ES-I3 (cell line): ENCODE measurements at regions not wholly inside any gene's neighbourhood (a gene's known extent, or its start where the extent isn't known, plus 50 kb on each side); places are given as distances from the start of the nearest gene placed in this dataset.

Source experiments
- H3K36me3 ChIP-seq: 2 replicates; pipeline ENCODE4 v1.6.1; 2013; ENCODE audit warnings: mild to moderate bottlenecking, low read length, control low read depth, moderate library complexity; ENCODE audit not compliant: insufficient read depth
- H3K4me1 ChIP-seq: 2 replicates; pipeline ENCODE4 v1.6.1; 2013; ENCODE audit warnings: mild to moderate bottlenecking, control low read depth, low read length; ENCODE audit not compliant: insufficient read depth
- H3K9ac ChIP-seq: 2 replicates; pipeline ENCODE4 v1.6.1; 2013; ENCODE audit warnings: low read depth, mild to moderate bottlenecking, low read length, moderate library complexity
- H3K9me3 ChIP-seq: 2 replicates; pipeline ENCODE4 v1.6.1; 2013; ENCODE audit warnings: mild to moderate bottlenecking, low read length, moderate library complexity; ENCODE audit not compliant: control insufficient read depth, insufficient read depth

GRCh38 chr3:40623567-40623966, 98.8 kb downstream of the ZNF621 start:
- H3K9me3 ChIP-seq, result peaks cover 4% of the 10 kb centered on the region; the same call in 1 of the 2 replicates
- no peaks in the 10 kb centered on the region for H3K36me3 ChIP-seq
- H3K4me1 ChIP-seq, result 0 out of 2 replicates have a peak, but pooled peaks cover 4% of the 10 kb centered on the region
- H3K9ac ChIP-seq, result no peak overlapping the region

GRCh38 chr3:40624189-40624769, 99.5 kb downstream of the ZNF621 start:
- no peak overlapping the region for H3K9ac ChIP-seq
- H3K9me3 ChIP-seq, result peaks cover 4% of the 10 kb centered on the region; the same call in 1 of the 2 replicates
- 0 out of 2 replicates have a peak, but pooled peaks cover 4% of the 10 kb centered on the region for H3K4me1 ChIP-seq
- no peaks in the 10 kb centered on the region for H3K36me3 ChIP-seq

- Histone ChIP-seq H3K4me1 (no peaks in the 10 kb centered on the region), H3K9ac (no peak overlapping the region), H3K9me3 (peaks cover 9% of the 10 kb centered on the region), H3K36me3 (no peaks in the 10 kb centered on the region)
Measured at GRCh38 chr3:40627095-40627494, 102.3 kb downstream of the ZNF621 start.

- Histone ChIP-seq H3K36me3 (no peaks in the 10 kb centered on the region), H3K9me3 (peaks cover 9% of the 10 kb centered on the region), H3K9ac (no peak overlapping the region), H3K4me1 (no peaks in the 10 kb centered on the region)
Measured at GRCh38 chr3:40628984-40629383, 104.2 kb downstream of the ZNF621 start.

DNA sequence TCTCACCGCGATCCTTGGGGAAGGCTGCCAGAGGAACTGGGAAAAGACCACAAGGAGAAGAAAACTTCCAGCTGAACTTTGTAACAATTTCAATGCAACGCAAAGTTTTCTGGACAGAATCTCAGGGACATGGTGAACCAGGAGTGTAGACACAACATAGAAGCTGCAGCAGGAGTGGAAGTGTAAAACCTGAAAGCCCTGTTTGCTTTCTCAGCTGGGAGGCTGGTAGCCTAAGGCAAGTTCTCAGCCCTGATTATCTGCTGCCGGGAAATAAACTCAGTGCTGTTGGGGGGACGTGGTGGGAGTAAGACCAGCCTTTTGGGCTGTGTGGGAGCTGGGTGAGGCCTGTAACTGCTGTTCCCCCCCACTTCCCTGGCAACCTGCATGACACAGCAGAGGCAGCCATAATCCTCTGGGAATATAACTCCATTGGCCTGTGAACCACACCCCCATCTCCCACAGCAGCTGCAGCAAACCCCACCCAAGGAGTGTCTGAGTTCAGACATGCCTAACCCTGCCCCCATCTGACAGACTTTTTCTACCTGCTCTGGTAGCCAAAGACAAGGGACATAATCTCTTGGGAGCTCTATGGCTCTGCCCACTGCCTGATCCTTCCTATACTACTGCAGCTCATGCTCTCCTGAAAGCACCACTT, 106.7 kb downstream of the ZNF621 start:
- Histone ChIP-seq H3K36me3 (no peaks in the 10 kb centered on the region), H3K4me1 (no peaks in the 10 kb centered on the region), H3K9ac (no peak overlapping the region), H3K9me3 (peaks cover 9% of the 10 kb centered on the region)

- no peaks in the 10 kb centered on the region for H3K9me3 ChIP-seq
- H3K4me1 ChIP-seq, result no peaks in the 10 kb centered on the region
Measured at GRCh38 chr3:40637906-40638305, 113.1 kb downstream of the ZNF621 start.

DNA sequence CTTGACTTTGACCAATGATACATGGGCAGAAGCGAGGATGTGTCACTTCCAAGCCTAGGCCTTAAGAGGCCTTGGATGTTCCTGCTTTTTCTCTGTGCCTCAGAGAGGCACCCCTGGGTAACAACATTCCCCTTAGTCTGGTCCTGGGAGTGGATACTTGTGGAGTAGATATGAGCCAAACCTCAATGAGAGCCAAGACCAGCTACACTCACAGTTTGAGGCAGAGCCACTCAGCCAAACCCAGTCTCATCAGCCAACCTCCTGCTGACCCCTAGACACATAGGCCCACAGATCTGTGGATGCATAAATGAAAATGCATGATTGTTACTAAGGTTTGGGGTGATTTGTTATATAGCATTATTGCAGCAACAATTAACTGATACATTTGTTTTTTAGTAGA, 114.2 kb downstream of the ZNF621 start:
- no peaks in the 10 kb centered on the region for H3K9me3 ChIP-seq
- H3K9ac ChIP-seq, result no peak overlapping the region
- no peaks in the 10 kb centered on the region for H3K4me1 ChIP-seq
- no peaks in the 10 kb centered on the region for H3K36me3 ChIP-seq

More at GRCh38 chr3:40637906-40638305, 113.1 kb downstream of the ZNF621 start:
- H3K9ac ChIP-seq, result no peak overlapping the region
- no peaks in the 10 kb centered on the region for H3K36me3 ChIP-seq

DNA sequence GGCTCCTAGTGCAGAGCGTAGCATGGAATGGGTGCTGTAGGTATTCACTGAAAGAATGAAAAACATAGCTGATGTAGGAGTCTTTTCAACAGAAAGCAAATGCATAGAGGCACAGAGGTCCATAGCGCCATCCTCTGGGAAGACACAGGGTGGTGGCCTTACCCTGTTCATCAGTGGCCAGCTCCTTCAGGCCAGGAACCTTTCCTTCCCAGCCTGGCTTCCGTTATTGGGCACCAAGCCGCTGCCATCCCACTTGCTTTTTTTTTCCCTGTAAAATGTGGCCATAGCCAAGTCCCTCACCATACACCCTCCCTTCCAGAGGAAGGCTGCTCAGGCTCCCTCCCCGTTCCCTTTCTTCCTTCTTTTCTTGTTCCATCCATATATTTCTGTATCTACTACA, 118.1 kb downstream of the ZNF621 start:
- H3K9ac ChIP-seq, result no peak overlapping the region
- H3K9me3 ChIP-seq, result no peaks in the 10 kb centered on the region
- H3K36me3 ChIP-seq, result no peaks in the 10 kb centered on the region
- H3K4me1 ChIP-seq, result no peaks in the 10 kb centered on the region

DNA sequence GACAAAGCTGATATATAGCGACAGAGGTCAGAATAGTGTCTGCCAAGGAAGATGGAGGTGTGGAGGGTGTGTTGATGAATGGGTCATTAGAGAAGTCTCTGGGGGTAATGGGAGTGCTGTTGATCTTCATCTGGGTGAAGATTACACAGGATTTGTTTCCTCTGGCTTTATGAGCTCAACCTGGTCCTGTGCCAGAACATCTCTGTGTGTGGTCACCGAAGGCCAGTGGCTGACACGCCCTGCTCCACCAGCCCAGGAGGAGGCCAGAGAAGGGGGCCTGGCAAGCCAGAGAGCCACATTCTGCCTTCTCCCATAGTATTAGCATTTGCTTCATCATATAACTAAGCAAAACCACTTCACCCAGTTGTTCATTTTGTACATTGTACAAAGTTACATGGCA, 121.1 kb downstream of the ZNF621 start:
- Histone ChIP-seq H3K9me3 (no peaks in the 10 kb centered on the region), H3K9ac (no peak overlapping the region), H3K4me1 (no peaks in the 10 kb centered on the region), H3K36me3 (no peaks in the 10 kb centered on the region)

DNA sequence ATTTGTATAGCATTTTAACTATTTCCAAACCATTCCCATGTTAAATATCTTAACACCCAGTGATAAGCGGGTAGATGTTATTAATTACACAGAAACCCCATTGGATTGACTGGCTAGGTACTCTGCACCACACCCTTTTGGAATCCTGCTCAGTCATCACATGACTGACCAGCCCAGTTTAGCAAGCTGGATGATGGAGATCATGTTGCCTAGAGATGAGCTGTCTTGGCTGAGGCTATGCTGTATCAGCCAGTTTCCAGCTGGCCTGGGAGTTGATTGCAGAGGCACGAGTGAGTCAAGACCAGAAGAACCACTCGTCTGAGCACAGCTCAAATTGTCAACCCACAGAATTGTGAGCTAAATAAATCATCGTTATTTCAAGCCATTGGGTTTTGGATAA, 124.6 kb downstream of the ZNF621 start:
- Histone ChIP-seq H3K9me3 (no peaks in the 10 kb centered on the region), H3K9ac (no peak overlapping the region), H3K4me1 (no peaks in the 10 kb centered on the region)

GRCh38 chr3:40652072-40652471, 127.3 kb downstream of the ZNF621 start:
- Histone ChIP-seq H3K4me1 (no peaks in the 10 kb centered on the region), H3K9me3 (no peaks in the 10 kb centered on the region), H3K36me3 (no peaks in the 10 kb centered on the region), H3K9ac (no peak overlapping the region)

More for the DNA sequence above, 124.6 kb downstream of the ZNF621 start:
- no peaks in the 10 kb centered on the region for H3K36me3 ChIP-seq

DNA sequence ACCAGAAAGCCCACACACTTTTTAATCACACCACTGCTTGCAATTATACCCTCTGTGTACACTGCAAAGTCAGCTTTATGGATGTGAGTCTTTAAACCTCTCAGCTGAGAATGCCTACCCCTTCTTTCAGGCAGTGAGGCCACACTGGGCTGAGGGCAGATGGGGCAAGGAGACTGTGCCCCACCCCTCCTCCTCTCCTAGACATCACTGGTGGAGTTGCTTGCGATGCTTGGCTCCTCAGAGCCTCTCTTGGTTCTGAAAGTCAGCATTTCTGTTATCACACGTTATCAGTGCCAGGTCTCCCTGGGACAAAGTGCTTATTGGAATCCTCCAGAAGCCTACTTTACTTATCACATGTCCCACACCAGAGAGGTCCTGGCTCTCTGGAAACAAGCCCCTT, 128.2 kb downstream of the ZNF621 start:
- Histone ChIP-seq H3K4me1 (no peaks in the 10 kb centered on the region), H3K9me3 (no peaks in the 10 kb centered on the region), H3K36me3 (no peaks in the 10 kb centered on the region), H3K9ac (no peak overlapping the region)

GRCh38 chr3:40653878-40654277, 129.1 kb downstream of the ZNF621 start:
- no peak overlapping the region for H3K9ac ChIP-seq
- H3K36me3 ChIP-seq, result no peaks in the 10 kb centered on the region
- no peaks in the 10 kb centered on the region for H3K9me3 ChIP-seq
- H3K4me1 ChIP-seq, result no peaks in the 10 kb centered on the region

GRCh38 chr3:40655551-40655950, 130.8 kb downstream of the ZNF621 start:
- Histone ChIP-seq H3K9ac (no peak overlapping the region), H3K36me3 (no peaks in the 10 kb centered on the region), H3K4me1 (no peaks in the 10 kb centered on the region), H3K9me3 (no peaks in the 10 kb centered on the region)

GRCh38 chr3:40657623-40658022, 132.9 kb downstream of the ZNF621 start:
- no peaks in the 10 kb centered on the region for H3K4me1 ChIP-seq
- H3K9me3 ChIP-seq, result no peaks in the 10 kb centered on the region
- no peaks in the 10 kb centered on the region for H3K36me3 ChIP-seq
- no peak overlapping the region for H3K9ac ChIP-seq
